GM10248 (cell line): ENCODE measurements at regions not wholly inside any gene's neighbourhood (a gene's known extent, or its start where the extent isn't known, plus 50 kb on each side); places are given as distances from the start of the nearest gene placed in this dataset.
"Not testable (repeated sequence)": the region's sequence is repeated elsewhere in the genome, so short reads cannot be mapped to it uniquely, and the experiment has no call there.

Experiments
- CTCF ChIA-PET: fragments of 300-600 bp; sonication (Branson Sonifier 250); formaldehyde crosslinking; extraction: SDS; loops from one replicate; lab custom pipeline; 2021; ENCODE audit warnings: antibody characterized with exemption; lab: Yijun Ruan, JAX
- POLR2A ChIA-PET: fragments of 350-650 bp; sonication (Branson Sonifier 250); formaldehyde crosslinking; extraction: SDS; loops from one replicate; lab custom pipeline; 2020; ENCODE audit warnings: antibody characterized with exemption; lab: Yijun Ruan, JAX
- DNase-seq: peaks from one replicate; pipeline ENCODE4 v3.0.0; 2012; ENCODE audit errors: extremely low spot score
- TF ChIP-seq, protein P1 (sequence below): IDR thresholded peaks from 2 replicates; pipeline ENCODE4 v1.5.1; 2012; ENCODE audit warnings: mild to moderate bottlenecking, low read depth; ENCODE audit errors: extremely low read depth, missing control alignments, control extremely low read depth

DNA sequence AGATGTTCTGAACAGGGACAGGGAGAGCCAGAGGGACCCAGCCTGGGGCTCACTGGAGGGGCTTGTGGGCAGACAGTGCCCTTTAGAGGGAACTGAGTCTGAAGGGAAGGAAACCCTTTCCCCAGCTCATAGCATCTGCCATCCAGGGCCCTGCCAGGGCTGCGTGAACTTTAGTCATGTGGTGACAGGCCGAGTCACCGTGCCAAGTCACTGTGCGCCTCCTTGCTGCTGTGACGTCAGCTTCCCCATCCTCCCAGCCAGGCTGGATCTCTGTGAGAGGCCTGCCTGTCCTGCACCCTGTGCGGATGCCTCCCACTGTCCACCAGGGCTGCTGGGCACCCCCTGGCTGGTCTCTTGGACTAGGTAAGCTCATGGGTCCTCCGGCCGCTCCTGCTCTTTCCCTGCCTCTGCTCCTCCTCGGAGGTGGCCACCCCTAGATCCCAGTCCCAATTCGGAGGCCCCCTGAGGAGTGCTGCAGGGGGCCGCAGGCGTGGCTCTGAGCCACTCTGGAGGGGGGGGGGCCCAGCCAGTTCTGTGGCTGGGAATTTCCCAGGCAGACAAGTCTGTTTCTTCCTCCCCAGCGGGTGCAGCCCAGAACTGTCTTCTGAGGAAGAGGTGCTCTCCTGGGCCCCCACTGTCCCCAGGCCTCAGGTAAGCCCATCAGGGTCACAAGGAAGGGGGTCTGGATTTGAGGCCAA is 3080.9 kb downstream of the RPIA start:
- POLR2A ChIA-PET, DNase-seq, CTCF ChIA-PET: not testable (repeated sequence)

DNA sequence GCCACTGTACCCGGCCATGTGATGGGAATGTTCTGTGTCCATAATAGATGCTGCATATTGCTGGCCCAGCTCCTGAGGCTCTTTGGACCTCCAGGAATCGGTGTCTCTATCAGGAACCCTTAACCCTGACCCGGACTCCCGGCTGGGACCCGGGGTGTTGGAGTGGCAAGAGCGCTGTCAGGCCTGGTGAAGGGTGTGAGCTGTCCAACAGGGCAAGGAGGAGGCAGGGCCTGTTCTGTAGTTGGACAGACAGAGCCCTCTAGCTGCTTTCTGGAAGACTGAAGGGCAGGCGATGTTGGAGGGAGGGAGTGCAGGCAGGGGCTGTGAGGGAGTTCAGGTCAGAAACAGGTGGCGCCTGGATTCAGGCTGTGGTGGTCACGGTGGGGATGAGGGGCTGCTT is 3082.3 kb downstream of the RPIA start:
- CTCF ChIA-PET, DNase-seq, POLR2A ChIA-PET: not testable (repeated sequence)

DNA sequence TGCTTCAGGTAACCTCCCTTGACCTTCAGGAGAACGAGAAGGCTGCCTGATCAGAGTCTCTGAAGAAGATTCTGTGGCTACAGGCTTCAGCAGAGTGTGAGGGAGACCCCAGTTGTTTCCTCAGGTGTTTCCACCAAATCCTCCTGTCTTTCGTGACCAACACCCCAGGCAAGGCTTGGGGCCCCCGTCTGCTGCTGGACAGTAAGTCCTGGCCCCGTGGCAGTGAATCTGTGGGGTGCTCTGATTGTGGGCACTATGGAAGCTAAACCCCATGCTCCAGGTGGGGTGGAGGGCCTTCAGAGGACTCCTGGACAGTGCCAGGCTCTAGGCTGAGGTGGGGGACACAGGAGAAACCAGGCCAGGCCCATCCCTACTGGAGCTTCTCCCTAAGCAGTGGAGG is 3083.7 kb downstream of the RPIA start:
- CTCF ChIA-PET, POLR2A ChIA-PET, DNase-seq: not testable (repeated sequence)

DNA sequence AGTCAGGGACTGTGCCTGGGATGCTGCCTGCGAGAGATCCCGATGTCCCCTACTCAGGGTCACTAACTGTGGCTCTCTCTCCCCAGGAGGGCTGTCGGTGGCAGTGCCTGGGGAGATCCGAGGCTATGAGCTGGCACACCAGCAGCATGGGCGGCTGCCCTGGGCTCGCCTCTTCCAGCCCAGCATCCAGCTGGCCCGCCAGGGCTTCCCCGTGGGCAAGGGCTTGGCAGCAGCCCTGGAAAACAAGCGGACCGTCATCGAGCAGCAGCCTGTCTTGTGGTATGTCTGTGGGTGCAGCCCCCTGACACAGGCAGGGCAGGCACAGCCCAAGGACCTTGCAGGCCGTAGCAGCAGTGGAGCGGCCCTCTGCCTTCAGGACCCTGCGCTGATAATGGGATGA is 3088.9 kb downstream of the RPIA start:
- CTCF ChIA-PET, DNase-seq, POLR2A ChIA-PET: not testable (repeated sequence)

DNA sequence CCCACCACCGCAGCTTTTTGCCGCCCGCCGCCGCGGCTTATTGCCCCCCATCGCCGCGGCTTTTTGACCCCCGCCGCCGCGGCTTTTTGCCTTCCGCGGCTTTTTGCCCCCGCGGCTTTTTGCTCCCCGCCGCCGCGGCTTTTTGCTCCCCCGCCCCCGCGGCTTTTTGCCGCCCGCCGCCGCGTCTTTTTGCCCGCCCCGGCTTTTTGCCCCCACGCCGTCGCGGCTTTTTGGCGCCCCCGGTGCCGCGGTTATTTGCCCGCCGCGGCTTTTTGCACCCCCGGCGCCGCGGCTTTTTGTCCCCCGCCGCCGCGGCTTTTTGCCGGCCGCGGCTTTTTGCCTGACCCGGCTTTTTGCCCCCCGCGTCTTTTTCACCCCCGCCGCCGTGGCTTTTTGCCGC is 3061.8 kb upstream of the TEKT4 start:
- POLR2A ChIA-PET, CTCF ChIA-PET, DNase-seq: not testable (repeated sequence)

DNA sequence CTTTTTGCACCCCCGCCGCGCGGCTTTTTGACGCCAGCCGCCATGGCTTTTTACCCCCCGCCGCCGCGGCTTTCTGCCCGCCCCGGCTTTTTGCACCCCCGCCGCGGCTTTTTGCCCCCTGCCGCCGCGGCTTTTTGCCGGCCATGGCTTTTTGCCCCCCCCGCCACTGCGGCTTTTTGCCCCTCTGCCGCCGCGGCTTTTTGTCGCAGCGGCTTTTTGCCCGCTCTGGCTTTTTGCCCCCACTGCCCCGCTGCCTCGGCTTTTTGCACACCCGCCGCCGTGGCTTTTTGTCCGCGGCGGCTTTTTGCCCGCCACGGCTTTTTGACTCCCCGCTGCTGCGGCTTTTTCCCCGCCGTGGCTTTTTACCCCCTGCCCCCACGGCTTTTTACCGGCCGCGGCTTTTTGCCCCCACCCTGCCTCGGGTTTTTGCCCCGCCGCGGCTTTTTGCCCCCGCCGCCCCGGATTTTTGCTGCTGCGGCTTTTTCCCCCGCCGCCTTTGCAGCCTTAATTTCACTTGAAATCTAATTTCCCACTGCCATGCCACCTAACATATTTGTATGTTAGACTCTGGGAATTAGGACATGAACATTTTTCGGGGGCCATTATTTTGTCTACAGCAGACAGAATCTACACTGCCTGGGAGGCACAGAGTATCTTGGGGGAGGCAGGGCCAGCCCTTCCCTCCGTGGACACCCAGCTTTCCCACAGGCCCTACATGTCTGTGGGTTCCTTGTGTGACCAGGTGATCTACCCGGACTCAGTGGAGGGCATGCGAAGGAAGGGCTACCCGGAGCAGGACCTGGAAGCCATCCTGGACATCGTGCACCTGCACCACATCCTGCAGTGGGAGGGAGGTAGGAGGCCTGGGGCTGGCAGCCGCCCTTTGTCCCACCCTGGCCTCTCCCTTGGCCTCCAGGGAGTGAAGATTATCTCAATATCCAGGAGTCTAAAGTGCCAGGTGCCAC is 3031.0 kb upstream of the TEKT4 start:
- TF ChIP-seq, protein P1, sequence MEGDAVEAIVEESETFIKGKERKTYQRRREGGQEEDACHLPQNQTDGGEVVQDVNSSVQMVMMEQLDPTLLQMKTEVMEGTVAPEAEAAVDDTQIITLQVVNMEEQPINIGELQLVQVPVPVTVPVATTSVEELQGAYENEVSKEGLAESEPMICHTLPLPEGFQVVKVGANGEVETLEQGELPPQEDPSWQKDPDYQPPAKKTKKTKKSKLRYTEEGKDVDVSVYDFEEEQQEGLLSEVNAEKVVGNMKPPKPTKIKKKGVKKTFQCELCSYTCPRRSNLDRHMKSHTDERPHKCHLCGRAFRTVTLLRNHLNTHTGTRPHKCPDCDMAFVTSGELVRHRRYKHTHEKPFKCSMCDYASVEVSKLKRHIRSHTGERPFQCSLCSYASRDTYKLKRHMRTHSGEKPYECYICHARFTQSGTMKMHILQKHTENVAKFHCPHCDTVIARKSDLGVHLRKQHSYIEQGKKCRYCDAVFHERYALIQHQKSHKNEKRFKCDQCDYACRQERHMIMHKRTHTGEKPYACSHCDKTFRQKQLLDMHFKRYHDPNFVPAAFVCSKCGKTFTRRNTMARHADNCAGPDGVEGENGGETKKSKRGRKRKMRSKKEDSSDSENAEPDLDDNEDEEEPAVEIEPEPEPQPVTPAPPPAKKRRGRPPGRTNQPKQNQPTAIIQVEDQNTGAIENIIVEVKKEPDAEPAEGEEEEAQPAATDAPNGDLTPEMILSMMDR, result no peak
- no peak for DNase-seq
- POLR2A ChIA-PET, result no interaction called here
- CTCF ChIA-PET, result no interaction called here

DNA sequence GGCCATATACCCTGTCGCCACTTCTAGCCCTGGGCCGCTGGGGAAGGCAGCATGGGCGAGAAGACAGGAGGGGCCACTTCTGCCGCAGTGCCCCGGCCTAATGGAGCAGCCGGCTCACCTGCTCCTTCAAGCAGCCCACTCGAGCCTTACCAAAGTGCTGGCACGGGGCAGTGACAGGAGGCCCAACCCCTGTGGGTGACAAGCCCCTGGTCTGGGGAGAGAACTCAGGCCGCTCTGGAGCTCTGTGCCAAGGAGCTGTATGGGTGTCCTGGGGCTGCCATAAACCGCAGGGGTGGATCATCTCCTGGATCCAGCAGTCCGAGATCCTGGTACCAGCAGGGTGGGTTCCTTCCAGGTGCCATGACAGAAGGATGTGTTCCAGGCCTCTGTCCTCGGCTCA is 3029.0 kb upstream of the TEKT4 start:
- POLR2A ChIA-PET, CTCF ChIA-PET, DNase-seq: not testable (repeated sequence)

DNA sequence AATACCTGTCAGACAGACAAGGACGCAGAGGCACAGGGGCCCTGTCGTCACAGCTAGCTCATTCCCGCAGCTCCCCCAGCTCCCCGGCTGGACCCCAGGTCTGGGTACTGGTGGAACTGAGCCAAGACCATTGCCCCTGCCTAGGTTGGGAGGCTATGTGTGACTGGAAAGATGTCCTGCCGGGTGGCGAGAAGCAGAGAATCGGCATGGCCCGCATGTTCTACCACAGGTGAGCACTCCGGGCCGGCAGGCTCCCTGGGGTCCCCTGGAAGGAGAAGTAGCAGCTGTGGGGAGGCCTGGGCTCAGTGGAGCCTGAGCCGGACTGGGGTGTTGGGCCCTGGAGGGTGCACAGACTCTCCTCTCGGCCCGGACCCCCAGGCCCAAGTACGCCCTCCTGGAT is 3028.3 kb upstream of the TEKT4 start:
- DNase-seq, CTCF ChIA-PET, POLR2A ChIA-PET: not testable (repeated sequence)

DNA sequence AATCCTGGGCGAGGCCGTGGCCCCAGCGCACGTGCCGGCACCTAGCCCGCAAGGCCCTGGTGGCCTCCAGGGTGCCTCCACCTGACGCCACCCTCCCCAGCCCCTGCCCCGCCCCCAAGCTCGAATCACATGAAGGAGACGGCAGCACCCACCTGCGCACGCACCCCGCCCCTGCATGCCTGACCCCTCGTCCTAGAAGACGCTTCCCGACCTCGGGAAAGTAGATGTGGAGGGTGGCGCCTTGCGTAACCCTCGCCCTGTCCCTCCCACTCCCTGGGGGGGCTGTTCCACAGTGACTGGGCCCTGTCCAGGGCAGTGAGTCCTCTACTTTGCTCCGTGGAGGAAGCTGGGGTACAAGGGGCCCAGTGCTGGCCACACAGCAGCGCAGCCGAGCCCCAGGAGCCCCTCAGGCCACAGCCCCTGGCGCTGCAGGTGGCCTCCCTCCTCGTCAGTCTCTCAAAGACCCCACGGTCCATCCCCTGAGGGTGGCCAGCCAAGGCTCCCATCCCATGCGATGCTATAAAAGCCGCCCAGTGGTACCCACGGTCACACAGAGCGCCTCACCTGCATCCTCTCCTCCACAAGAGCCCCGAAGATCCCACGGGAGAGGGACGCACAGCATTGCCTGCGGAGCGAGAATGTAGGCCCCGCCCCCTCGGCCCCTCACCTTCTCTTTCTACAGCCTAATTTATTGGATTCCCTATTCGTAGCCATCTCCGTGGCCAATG is 3027.3 kb upstream of the TEKT4 start:
- POLR2A ChIA-PET, CTCF ChIA-PET, DNase-seq: not testable (repeated sequence)

DNA sequence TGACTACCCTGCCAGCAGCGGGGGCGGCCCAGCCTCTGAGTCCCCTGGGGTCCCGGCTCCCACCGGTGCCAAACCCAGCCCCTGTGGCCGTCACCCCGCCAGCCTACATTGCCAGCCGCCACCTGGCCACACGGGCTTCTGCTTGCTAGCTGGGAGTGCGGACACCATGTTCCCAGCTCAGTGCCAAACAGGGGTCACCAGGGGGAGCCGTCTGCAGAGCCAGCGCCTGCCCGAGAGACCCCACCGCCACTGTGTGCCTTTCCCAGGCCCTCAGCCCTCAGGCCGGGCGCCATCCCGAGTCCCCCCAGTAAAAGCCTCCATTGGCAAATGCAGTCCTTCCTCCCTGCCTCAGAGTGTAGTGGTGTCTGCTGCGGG is 3026.8 kb upstream of the TEKT4 start:
- POLR2A ChIA-PET, DNase-seq, CTCF ChIA-PET: not testable (repeated sequence)

DNA sequence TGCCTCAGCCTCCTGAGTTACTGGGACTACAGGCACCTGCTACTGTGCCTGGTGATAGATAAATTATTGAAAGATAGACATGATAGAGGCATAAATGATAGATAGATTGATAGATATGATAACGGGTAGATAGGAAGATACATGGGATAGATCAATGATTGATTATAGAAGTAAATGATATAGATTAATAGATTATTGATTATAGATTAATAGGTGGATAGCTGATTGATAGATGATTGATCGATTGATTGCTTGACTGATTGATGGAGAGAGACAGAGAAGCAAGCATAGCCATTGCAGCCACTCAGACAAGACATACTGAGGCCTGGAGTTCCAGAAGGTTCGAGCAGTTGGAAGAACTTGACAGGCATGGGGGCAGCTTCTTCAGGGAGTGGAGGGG is 3024.8 kb upstream of the TEKT4 start:
- DNase-seq, CTCF ChIA-PET, POLR2A ChIA-PET: not testable (repeated sequence)

DNA sequence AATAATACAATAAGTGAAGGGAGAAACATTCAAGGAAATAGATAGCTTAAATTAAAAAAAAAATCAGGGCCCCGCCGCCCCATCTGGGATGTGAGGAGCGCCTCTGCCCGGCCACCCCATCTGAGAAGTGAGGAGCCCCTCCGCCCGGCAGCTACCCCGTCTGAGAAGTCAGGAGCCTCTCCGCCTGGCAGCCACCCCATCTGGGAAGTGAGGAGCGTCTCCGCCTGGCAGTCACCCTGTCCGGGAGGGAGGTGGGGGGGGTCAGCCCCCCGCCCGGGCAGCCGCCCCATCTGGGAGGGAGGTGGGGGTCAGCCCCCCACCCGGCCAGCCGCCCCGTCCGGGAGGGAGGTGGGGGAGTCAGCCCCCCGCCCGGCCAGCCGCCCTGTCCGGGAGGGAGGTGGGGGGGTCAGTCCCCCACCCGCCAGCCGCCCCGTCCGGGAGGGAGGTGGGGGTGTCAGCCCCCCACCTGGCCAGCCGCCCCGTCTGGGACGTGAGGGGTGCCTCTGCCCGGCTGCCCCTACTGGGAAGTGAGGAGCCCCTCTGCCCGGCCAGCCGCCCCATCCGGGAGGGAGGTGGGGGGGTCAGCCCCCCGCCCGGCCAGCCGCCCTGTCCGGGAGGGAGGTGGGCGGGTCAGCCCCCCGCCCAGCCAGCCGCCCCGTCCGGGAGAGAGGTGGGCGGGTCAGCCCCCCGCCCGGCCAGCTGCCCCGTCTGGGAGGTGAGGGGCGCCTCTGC is 3019.4 kb upstream of the TEKT4 start:
- POLR2A ChIA-PET, CTCF ChIA-PET, DNase-seq: not testable (repeated sequence)

DNA sequence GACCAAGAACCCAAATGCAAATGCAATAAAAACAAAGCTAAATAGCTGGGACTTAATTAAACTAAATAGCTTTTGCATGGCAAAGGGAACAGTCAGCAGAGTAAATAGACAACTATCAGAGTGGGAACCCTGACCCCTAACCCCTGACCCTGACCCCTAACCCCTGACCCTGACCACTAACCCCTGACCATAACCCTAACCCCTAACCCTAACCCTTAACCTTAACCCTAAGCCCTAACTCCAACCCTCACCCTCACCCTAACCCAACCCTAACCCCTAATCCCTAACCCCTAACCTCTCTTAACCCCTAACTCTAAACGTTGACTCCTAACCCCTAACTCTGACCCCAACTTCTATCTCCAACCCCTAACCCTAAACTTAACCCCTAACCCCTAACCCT is 3014.3 kb upstream of the TEKT4 start:
- POLR2A ChIA-PET, DNase-seq, CTCF ChIA-PET: not testable (repeated sequence)

DNA sequence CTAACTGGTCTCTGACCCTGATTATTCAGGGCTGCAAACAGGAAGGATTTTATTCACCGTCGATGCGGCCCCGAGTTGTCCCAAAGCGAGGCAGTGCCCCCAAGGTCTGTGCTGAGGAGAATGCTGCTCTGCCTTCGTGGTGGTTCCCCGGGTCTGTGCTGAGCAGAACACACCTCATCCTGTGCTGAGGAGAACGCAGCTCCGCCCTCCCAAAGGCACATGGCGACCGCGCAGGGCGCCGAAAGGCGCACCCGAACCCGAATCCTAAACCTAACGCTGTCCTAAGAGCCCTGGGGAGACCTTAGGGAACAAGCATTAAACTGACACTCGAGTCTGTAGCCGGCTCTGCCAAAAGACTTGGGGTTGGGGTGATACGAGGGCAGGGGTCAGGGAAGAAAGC is 3013.5 kb upstream of the TEKT4 start:
- POLR2A ChIA-PET, CTCF ChIA-PET, DNase-seq: not testable (repeated sequence)

DNA sequence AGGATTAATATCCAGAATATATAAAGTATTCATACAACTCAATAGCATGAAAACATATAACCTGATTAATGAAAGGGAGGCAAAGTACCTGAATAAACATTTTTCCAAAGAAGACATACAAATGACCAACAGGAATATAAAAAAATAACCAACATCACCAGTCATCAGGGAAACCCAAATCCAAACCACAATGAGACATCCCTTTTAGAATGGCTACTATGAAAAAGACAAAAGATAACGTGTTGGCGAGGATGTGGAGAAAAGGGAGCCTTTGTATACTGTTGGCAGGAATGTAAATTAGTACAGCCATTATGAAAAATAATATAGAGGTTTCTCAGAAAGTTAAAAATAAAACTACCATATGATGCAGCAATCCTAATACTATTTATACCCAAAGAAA is 2999.5 kb upstream of the TEKT4 start:
- POLR2A ChIA-PET, result not testable (repeated sequence)

DNA sequence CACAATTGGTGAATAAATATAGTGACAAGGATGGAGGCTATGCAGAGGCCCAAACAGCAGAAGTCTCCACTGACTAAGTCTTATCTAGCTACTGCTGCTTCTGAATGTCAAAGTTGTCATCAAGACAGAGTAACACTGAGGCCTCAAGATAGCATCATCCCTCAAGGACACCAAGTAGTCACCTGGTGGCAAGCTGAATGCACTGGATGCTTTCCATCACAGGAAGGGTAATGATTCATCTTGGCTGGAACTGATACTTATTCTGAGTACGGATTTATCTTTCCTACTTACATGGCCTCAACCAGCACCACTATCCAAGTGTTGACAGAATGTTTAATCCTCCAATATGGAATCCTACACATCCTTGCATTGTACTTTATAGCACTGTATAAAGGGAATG is 2997.8 kb upstream of the TEKT4 start:
- CTCF ChIA-PET, DNase-seq, POLR2A ChIA-PET: not testable (repeated sequence)

More for the DNA sequence above, 2999.5 kb upstream of the TEKT4 start:
- CTCF ChIA-PET, DNase-seq: not testable (repeated sequence)
